G401 (cell line): ENCODE measurements at regions not wholly inside any gene's neighbourhood (a gene's known extent, or its start where the extent isn't known, plus 50 kb on each side); places are given as distances from the start of the nearest gene placed in this dataset.
A peak's percentile ranks its signal among the peaks of the same experiment; 100 is the strongest.

ENCODE experiments used
- DNase-seq: peaks from one replicate; pipeline ENCODE4 v3.0.0-alpha.2; 2015; ENCODE audit warnings: low spot score
- in situ Hi-C: cut with HindIII; loops from 2 replicates; pipeline ENCODE4 v1.10.0; 2016; ENCODE audit warnings: low sequenced_read_pairs, mixed read lengths

DNA sequence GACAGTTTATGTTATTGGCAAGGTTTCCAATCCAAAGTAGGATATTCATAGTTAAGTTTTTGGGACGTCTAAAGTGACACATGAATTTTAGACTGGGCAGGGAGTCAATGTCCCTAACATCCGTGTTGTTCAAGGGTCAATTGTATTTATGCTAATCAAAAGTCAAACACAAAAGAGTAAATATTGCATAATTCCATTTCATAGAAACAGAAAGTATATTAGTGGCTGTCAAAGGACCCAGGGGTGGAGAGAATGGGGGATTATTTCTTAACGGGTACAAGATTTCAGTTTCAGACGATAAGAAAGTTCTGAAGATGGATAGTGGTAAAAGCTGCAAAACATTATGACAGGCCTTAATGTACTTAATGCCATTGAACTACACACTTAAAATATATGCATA lies 971.8 kb upstream of the AGA start:
- in situ Hi-C loops: no loop called here
- no peak for DNase-seq

- in situ Hi-C loops: no loop called here
- no peak for DNase-seq
Observed at GRCh38 chr4:178414881-178415446, 972.7 kb upstream of the AGA start.

- DNase-seq: peak; percentile 25
- in situ Hi-C loops: no loop called here
Observed at GRCh38 chr4:178415925-178416324, 973.7 kb upstream of the AGA start.

DNA sequence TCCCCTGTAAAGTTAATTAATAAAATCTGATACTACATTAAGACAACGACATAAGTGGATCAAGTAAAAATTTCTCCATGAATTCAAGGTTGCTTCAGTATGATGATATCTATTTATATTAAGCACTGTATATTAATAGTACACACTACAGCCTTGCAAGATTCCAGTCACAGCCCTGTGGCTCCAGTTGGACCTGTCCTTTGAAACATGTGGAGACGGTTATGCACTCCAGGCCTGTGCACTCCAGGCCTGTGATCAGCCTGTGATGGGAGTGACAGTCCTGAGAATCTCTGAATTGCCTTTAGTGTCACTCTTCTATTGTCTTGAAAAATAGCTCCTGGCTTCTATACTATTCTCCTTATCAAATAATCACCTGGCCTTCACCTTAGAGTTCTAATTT lies 981.1 kb upstream of the AGA start:
- in situ Hi-C loops: no loop called here
- DNase-seq: no peak

DNA sequence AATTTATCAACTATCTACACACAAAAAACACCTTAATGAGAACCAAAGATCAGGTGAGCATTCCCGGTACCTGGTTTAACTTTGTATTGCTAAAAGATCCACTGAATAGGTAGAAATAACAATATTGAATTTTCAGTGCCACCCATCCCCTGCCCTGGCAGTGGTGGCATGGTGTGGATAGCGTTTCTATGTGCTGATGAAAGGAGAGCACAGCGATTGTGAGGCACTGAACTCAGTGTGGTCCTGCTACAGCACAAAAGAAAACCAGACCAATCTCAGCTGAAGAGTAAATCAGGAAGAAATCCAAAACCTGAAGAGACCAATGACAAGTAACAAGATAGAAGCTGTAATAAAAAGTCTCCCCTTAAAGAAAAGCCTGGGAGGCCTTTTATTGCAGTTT lies 984.6 kb upstream of the AGA start:
- in situ Hi-C loops: no loop called here
- DNase-seq: no peak

GRCh38 chr4:178427663-178428062 lies 985.4 kb upstream of the AGA start:
- in situ Hi-C loops: no loop called here

GRCh38 chr4:178448372-178449035 lies 1006.3 kb upstream of the AGA start:
- in situ Hi-C loops: no loop called here
- DNase-seq: peak; percentile 78

More at GRCh38 chr4:178427663-178428062, 985.4 kb upstream of the AGA start:
- DNase-seq: no peak

- DNase-seq: no peak
- in situ Hi-C loops: no loop called here
Observed at GRCh38 chr4:178450614-178451013, 1008.4 kb upstream of the AGA start.

- in situ Hi-C loops: no loop called here
- no peak for DNase-seq
Observed at GRCh38 chr4:178453057-178453456, 1010.8 kb upstream of the AGA start.

GRCh38 chr4:178457286-178457685 lies 1015.0 kb upstream of the AGA start:
- in situ Hi-C loops: no loop called here
- no peak for DNase-seq

- no peak for DNase-seq
- in situ Hi-C loops: no loop called here
Observed at GRCh38 chr4:178462710-178463109, 1020.5 kb upstream of the AGA start.

DNA sequence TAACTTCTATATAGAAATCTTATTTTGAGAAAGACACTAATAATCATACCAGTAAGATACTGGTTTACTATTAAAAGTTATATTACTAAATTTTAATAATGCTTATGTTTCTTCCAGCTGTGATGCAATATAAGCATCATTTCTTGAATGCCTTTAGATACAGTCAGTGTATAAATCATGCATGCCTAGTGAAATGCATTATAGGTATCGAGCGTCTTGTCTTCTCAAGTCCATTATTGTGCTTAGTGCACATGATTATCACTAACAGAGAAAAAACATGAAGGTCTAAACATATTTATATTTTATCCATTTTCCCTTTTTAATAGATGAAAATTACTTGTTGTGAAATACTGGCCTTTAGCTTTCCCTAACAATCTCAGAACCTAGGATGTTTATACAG lies 1021.5 kb upstream of the AGA start:
- no peak for DNase-seq

DNA sequence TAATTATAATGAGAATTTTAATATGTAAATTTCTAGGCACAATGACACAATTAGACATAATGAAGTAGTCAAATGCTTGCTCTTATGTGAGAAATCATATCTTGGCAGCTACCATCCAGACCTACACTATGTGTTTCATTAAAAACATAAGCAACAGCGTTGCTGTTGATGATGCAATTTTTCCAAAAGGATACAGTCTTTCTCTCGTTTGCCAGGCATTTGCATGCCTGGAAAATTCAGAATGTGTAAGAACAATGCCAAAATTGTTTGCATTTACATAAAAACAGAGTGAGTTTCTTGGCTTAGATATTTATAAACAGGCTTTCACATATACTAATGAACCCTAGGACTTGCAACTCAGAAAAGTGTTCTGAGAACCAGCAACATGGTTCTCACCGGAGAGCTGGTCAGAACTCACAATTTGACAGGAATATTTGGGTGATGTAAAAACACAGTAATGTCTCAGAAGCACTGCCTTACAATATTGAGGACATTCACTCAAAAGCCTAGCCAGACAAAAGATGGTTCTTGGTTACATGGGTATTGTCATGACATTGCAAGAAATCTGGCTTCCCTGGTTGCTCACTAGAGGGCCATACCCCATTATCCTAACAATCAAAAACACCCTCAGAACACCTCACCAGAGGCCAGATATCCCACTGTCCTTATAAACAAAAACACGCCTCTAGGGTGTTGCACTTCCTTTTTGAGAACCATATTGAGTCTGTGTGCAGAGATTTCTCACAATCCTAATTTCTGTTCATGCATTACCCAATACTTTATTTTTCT lies 1029.0 kb upstream of the AGA start:
- DNase-seq: no peak
- in situ Hi-C loops: no loop called here

More for the DNA sequence above, 1021.5 kb upstream of the AGA start:
- in situ Hi-C loops: no loop called here

DNA sequence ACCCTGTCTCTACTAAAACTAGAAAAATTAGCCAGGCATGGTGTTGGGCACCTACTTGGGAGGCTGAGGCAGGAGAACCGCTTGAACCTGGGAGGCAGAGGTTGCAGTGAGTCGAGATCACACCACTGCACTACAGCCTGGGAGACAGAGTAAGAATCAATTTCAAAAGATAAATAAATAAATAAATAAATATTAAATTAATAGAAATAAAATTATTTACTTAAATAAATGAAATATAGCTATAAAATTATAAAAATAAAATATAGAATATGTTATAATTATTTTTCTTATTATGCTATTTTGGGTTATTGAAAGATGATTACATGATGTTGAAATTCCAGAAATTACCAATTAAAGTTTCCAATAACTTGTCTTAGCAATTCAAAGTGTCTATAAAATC lies 1029.8 kb upstream of the AGA start:
- DNase-seq: no peak
- in situ Hi-C loops: no loop called here

GRCh38 chr4:178480105-178480504 lies 1037.9 kb upstream of the AGA start:
- DNase-seq: peak; percentile 19
- in situ Hi-C loops: no loop called here

DNA sequence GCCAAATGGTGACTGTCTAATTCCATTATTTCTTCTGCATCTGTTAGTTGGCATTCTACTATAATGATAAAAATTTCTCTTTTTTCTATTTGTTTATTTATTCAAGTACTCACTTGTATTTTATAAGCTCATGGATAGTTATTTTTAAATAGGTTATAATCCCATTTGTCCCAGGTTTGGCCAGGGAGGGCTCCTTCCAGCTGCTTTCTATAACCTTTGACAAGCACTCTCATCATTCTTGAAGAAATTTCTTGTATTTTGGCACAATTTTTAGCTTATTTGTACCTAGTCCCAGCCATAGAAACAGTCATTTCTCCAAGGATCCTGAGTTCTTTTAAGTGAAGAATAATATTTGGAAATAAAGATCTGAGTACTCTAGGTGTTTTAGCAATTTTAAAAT lies 1038.6 kb upstream of the AGA start:
- no peak for DNase-seq
- in situ Hi-C loops: no loop called here

DNA sequence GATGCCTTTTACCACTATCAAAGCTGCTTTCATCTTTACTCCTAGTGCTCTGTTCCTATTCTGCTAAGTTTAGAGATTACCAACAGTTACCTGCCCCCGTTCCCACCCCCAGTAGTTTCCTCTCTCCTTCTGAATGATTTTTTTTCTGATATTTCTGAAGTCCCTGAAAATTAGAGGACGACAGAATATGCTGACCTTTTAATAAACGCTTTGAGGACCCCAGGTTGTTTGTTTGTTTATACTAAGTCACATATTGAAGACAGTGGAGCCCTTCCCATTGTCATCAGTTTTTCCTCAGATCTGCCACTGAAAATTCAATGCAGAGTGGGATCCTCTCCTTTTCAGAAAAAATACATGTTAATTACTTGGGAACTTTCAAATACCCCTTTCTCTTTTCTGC lies 1039.3 kb upstream of the AGA start:
- no peak for DNase-seq
- in situ Hi-C loops: no loop called here

- DNase-seq: no peak
- in situ Hi-C loops: no loop called here
Observed at GRCh38 chr4:178523038-178523437, 1080.8 kb upstream of the AGA start.

- DNase-seq: no peak
- in situ Hi-C loops: no loop called here
Observed at GRCh38 chr4:178535939-178536579, 1093.8 kb upstream of the AGA start.

DNA sequence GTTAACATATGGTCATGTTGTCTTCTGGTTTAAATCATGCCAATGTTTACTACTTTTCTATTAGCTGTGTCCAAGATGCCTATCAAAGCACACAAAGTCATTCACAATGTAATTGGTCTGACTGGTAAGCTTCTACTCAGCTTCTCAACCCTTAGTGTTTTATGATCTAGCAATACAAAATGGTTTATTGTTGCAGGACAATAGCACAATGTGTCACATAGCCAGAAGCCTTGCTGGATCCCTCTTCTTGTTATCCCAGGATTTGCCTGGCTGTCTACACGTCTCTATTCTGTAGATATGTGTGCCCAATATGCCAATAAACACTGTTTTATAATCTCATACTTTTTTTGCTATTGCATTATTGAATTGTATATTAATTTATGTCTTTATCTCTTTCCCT lies 1111.0 kb upstream of the AGA start:
- in situ Hi-C loops: no loop called here
- peak; percentile 19 for DNase-seq
